ENCODE measurements at regions not wholly inside any gene's neighbourhood (a gene's known extent, or its start where the extent isn't known, plus 50 kb on each side); places are given as distances from the start of the nearest gene placed in this dataset.

DNA sequence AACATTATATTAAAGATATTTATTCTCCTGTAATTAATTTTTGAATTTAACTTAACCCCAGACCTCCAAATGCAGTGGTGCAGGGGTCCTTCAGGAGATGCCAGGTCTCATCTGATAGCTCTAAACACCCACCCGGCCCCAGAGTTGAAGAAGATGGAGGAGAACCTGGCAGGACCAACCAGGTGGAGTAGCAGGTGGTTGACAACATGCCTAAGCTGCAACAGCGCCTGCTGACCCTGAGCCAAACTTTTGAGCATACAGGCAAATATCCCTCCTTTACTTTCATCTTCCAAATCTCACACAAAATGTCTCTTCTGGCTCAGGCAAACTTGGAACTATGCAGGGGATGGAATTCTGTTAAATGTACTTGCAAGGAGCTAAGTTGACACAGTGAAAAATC lies 145.3 kb upstream of the TCF21 start:
- TF ChIP-seq, protein P1, sequence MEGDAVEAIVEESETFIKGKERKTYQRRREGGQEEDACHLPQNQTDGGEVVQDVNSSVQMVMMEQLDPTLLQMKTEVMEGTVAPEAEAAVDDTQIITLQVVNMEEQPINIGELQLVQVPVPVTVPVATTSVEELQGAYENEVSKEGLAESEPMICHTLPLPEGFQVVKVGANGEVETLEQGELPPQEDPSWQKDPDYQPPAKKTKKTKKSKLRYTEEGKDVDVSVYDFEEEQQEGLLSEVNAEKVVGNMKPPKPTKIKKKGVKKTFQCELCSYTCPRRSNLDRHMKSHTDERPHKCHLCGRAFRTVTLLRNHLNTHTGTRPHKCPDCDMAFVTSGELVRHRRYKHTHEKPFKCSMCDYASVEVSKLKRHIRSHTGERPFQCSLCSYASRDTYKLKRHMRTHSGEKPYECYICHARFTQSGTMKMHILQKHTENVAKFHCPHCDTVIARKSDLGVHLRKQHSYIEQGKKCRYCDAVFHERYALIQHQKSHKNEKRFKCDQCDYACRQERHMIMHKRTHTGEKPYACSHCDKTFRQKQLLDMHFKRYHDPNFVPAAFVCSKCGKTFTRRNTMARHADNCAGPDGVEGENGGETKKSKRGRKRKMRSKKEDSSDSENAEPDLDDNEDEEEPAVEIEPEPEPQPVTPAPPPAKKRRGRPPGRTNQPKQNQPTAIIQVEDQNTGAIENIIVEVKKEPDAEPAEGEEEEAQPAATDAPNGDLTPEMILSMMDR (IDR thresholded peaks at IDR 0.05) = no peak
- no peak for TF ChIP-seq EZH2phosphoT487 (IDR thresholded peaks at IDR 0.05)

All from neural progenitor cell (in vitro differentiated cells).